HepG2 (cell line): ENCODE measurements at regions not wholly inside any gene's neighbourhood (a gene's known extent, or its start where the extent isn't known, plus 50 kb on each side); places are given as distances from the start of the nearest gene placed in this dataset.

Source experiments
- BRCA1 ChIP-seq: sonication (generic); formaldehyde crosslinking; IDR thresholded peaks from 2 replicates; pipeline ENCODE4 v1.4.0; 2020; ENCODE audit warnings: missing genetic modification reagents
- CBFB ChIP-seq: sonication (generic); formaldehyde crosslinking; IDR thresholded peaks from 2 replicates; pipeline ENCODE4 v1.4.0; 2020; ENCODE audit warnings: missing genetic modification reagents
- CCAR2 ChIP-seq: fragments of 200-400 bp; formaldehyde crosslinking; optimal IDR thresholded peaks from 2 replicates; pipeline ENCODE3; 2018; ENCODE audit warnings: low read depth, mild to moderate bottlenecking, low read length, moderate library complexity
- CHCHD3 ChIP-seq: sonication (generic); formaldehyde crosslinking; IDR thresholded peaks from 2 replicates; pipeline ENCODE4 v1.8.0; 2022; ENCODE audit warnings: mild to moderate bottlenecking, missing genetic modification reagents, moderate library complexity
- DBP ChIP-seq: sonication (generic); formaldehyde crosslinking; IDR thresholded peaks from 2 replicates; pipeline ENCODE4 v1.4.0; 2020; ENCODE audit warnings: missing genetic modification reagents; ENCODE audit errors: not compliant biosample characterization
- GATAD2A ChIP-seq: IDR thresholded peaks from 2 replicates; pipeline ENCODE4 v1.6.1; 2016
- HMGXB4 ChIP-seq, 2 experiments: sonication (generic) in 1 of 2; formaldehyde crosslinking in 1 of 2; IDR thresholded peaks; 2 replicates each; pipeline versions ENCODE4 v1.4.0 to v1.6.1; 2018 to 2020; ENCODE audit warnings: missing genetic modification reagents in 2 of 2, borderline replicate concordance in 1 of 2, low read depth in 1 of 2, mild to moderate bottlenecking in 1 of 2, missing biosample characterization in 1 of 2
- IRF1 ChIP-seq: sonication (generic); formaldehyde crosslinking; IDR thresholded peaks from 2 replicates; pipeline ENCODE4 v1.4.0; 2020; ENCODE audit warnings: low read depth, mild to moderate bottlenecking, missing genetic modification reagents
- KAT7 ChIP-seq: IDR thresholded peaks from 2 replicates; pipeline ENCODE4 v1.6.1; 2018; ENCODE audit warnings: borderline replicate concordance, missing compliant biosample characterization
- MBNL3 ChIP-seq: fragments of 250-450 bp; sonication (Bioruptor Pico); conservative IDR thresholded peaks from 2 replicates; pipeline ENCODE4 v1.8.0; 2022; ENCODE audit warnings: mild to moderate bottlenecking, inconsistent platforms
- MED13 ChIP-seq: sonication (generic); formaldehyde crosslinking; IDR thresholded peaks from 2 replicates; pipeline ENCODE4 v1.5.0; 2020; ENCODE audit warnings: missing genetic modification reagents
- ONECUT2 ChIP-seq: sonication (generic); formaldehyde crosslinking; IDR thresholded peaks from 2 replicates; pipeline ENCODE4 v1.4.0; 2020; ENCODE audit warnings: missing genetic modification reagents
- POGZ ChIP-seq: sonication (generic); formaldehyde crosslinking; IDR thresholded peaks from 2 replicates; pipeline ENCODE4 v1.4.0; 2020; ENCODE audit warnings: mild to moderate bottlenecking, missing genetic modification reagents
- PRDM15 ChIP-seq: sonication (generic); formaldehyde crosslinking; IDR thresholded peaks from 2 replicates; pipeline ENCODE4 v1.4.0; 2020; ENCODE audit warnings: missing genetic modification reagents
- PRPF4 ChIP-seq: fragments of 200-400 bp; formaldehyde crosslinking; IDR thresholded peaks from 2 replicates; pipeline ENCODE4 v1.6.1; 2016; ENCODE audit warnings: low read length, low read depth; ENCODE audit not compliant: poor library complexity, severe bottlenecking
- SP5 ChIP-seq: IDR thresholded peaks from 2 replicates; pipeline ENCODE4 v1.6.1; 2016; ENCODE audit warnings: low read depth, borderline replicate concordance
- ZFAT ChIP-seq: sonication (generic); formaldehyde crosslinking; conservative IDR thresholded peaks from 2 replicates; pipeline ENCODE4 v1.8.1; 2023; ENCODE audit warnings: missing genetic modification reagents, inconsistent platforms
- ZNF205 ChIP-seq: IDR thresholded peaks from 2 replicates; pipeline ENCODE4 v1.6.1; 2018; ENCODE audit warnings: missing biosample characterization, missing genetic modification reagents
- ZNF30 ChIP-seq: sonication (generic); formaldehyde crosslinking; IDR thresholded peaks from 2 replicates; pipeline ENCODE4 v1.5.0; 2020; ENCODE audit warnings: mild to moderate bottlenecking, missing genetic modification reagents
- ZNF335 ChIP-seq: sonication (generic); formaldehyde crosslinking; IDR thresholded peaks from 2 replicates; pipeline ENCODE4 v1.4.0; 2020; ENCODE audit warnings: missing genetic modification reagents
- ZNF468 ChIP-seq: sonication (generic); formaldehyde crosslinking; IDR thresholded peaks from 2 replicates; pipeline ENCODE4 v1.8.0; 2022; ENCODE audit warnings: mild to moderate bottlenecking, moderate library complexity, missing genetic modification reagents
- ZNF510 ChIP-seq: sonication (generic); formaldehyde crosslinking; IDR thresholded peaks from 2 replicates; pipeline ENCODE4 v1.4.0; 2020; ENCODE audit warnings: low read depth, mild to moderate bottlenecking, missing genetic modification reagents
- ZNF605 ChIP-seq: sonication (generic); formaldehyde crosslinking; IDR thresholded peaks from 2 replicates; pipeline ENCODE4 v1.8.0; 2022; ENCODE audit warnings: mild to moderate bottlenecking, missing genetic modification reagents
- ZNF619 ChIP-seq: sonication (generic); formaldehyde crosslinking; IDR thresholded peaks from 2 replicates; pipeline ENCODE4 v1.4.0; 2020; ENCODE audit warnings: mild to moderate bottlenecking, missing genetic modification reagents

- TF ChIP-seq IRF1 (CRISPR knock-in tag): no peak
- 0 out of 2 replicates have a peak, but pooled peaks have one; percentile 49 for TF ChIP-seq ZNF205
- no peak for TF ChIP-seq CBFB
- TF ChIP-seq ZFAT (CRISPR knock-in tag): no peak
- TF ChIP-seq POGZ: 0 out of 2 replicates have a peak, but pooled peaks have one; percentile 39
- TF ChIP-seq SP5 (CRISPR knock-in tag): no peak
- peak; percentile 91 for TF ChIP-seq PRDM15
- peak; percentile 13; the same call in 1 of the 2 replicates for TF ChIP-seq GATAD2A (CRISPR knock-in tag)
- TF ChIP-seq ZNF468 (CRISPR knock-in tag): no peak
- no peak for TF ChIP-seq MBNL3
- no peak for TF ChIP-seq CHCHD3 (CRISPR knock-in tag)
- no peak for TF ChIP-seq KAT7
- no peak for TF ChIP-seq CCAR2
- no peak for TF ChIP-seq DBP
- no peak for TF ChIP-seq MED13 (CRISPR knock-in tag)
- no peak for TF ChIP-seq ZNF335
- TF ChIP-seq ONECUT2 (CRISPR knock-in tag): no peak
- TF ChIP-seq ZNF619: no peak
- TF ChIP-seq PRPF4: no peak
- TF ChIP-seq ZNF605 (CRISPR knock-in tag): no peak
- no peak for TF ChIP-seq ZNF510
- no peak for TF ChIP-seq BRCA1 (CRISPR knock-in tag)
- no peak for TF ChIP-seq HMGXB4 (CRISPR knock-in tag; IDR thresholded peaks at IDR 0.05; ENCODE audit: borderline replicate concordance in 1 of 2, low read depth in 1 of 2)
- no peak for TF ChIP-seq ZNF30
Measured at GRCh38 chr6:137706083-137706750, 160.8 kb upstream of the TNFAIP3 start (continued).
